GM12878 (cell line): ENCODE measurements at regions not wholly inside any gene's neighbourhood (a gene's known extent, or its start where the extent isn't known, plus 50 kb on each side); places are given as distances from the start of the nearest gene placed in this dataset.

Experiments used
- ATAC-seq: fragments of 200-7000 bp; cut with Tn5 transposase; 3 replicates; pipeline ENCODE4 v1.9.1; 2020; ENCODE audit warnings: mild to moderate bottlenecking, moderate library complexity
- BruUV-seq: library from RNA; stranded (reverse); fragments of 400-500 nt; replicated peaks from 2 replicates; lab custom pipeline; 2021; lab: Mats Ljungman, UMichigan
- CTCF ChIA-PET: fragments of 300-600 bp; sonication (Branson Sonifier 250); formaldehyde crosslinking; extraction: SDS; loops from one replicate; lab custom pipeline; 2021; ENCODE audit warnings: inconsistent platforms; lab: Yijun Ruan, JAX
- POLR2A ChIA-PET: fragments of 350-600 bp; formaldehyde crosslinking; extraction: SDS; loops from one replicate; lab custom pipeline; 2021; ENCODE audit warnings: inconsistent platforms; lab: Charles Lee
- RAD21 ChIA-PET: fragments of 300-600 bp; sonication (Branson Sonifier 250); formaldehyde crosslinking; loops from one replicate; lab custom pipeline; 2023; ENCODE audit warnings: antibody characterized with exemption; ENCODE audit not compliant: unreplicated experiment; lab: Charles Lee
- SMC1A ChIA-PET: fragments of 300-600 bp; sonication (Branson Sonifier 250); formaldehyde crosslinking; loops from one replicate; lab custom pipeline; 2023; ENCODE audit not compliant: unreplicated experiment, uncharacterized antibody; lab: Charles Lee
- DNase-seq: peaks from one replicate; pipeline ENCODE4 v3.0.0-alpha.2; 2011; ENCODE audit warnings: low read depth, low spot score
- FAIRE-seq: peaks from 3 replicates; lab custom pipeline; 2011; peaks lifted over from hg19 to GRCh38; lab: Jason Lieb, UNC
- H2AFZ ChIP-seq: 2 replicates; pipeline ENCODE4 v1.6.0; 2011; ENCODE audit warnings: low read depth, low read length, control low read depth; ENCODE audit not compliant: control insufficient read depth
- H3K27ac ChIP-seq: 2 replicates; pipeline ENCODE4 v1.5.1; 2011; ENCODE audit warnings: control low read depth; ENCODE audit not compliant: control insufficient read depth, insufficient read depth
- H3K27me3 ChIP-seq, 2 experiments: replicated peaks in 1 of 2; 2 replicates each; pipeline versions ENCODE4 v1.6.0 to v1.6.1; 2011; ENCODE audit warnings: low read length in 1 of 2; ENCODE audit not compliant: control insufficient read depth in 2 of 2, insufficient read depth in 2 of 2
- H3K36me3 ChIP-seq, 2 experiments: 2 replicates each; pipeline ENCODE4 v1.5.1; 2011; ENCODE audit warnings: low read length in 1 of 2; ENCODE audit not compliant: control insufficient read depth in 2 of 2, insufficient read depth in 2 of 2
- H3K4me1 ChIP-seq: 2 replicates; pipeline ENCODE4 v1.6.1; 2011; ENCODE audit warnings: mild to moderate bottlenecking, low read length, moderate library complexity, mixed read lengths; ENCODE audit not compliant: control insufficient read depth, insufficient read depth
- H3K4me2 ChIP-seq: 2 replicates; pipeline ENCODE4 v1.6.0; 2011; ENCODE audit warnings: control low read depth; ENCODE audit not compliant: control insufficient read depth, insufficient read depth
- H3K4me3 ChIP-seq: fragments of 200-600 bp; sonication (generic); 2 replicates; pipeline ENCODE4 v1.5.1; 2016
- H3K79me2 ChIP-seq: 2 replicates; pipeline ENCODE4 v1.6.0; 2011; ENCODE audit warnings: low read length; ENCODE audit not compliant: control insufficient read depth, insufficient read depth
- H3K9ac ChIP-seq: 2 replicates; pipeline ENCODE4 v1.8.0; 2011; ENCODE audit warnings: low read length, control low read depth, mixed read lengths; ENCODE audit not compliant: control insufficient read depth, insufficient read depth
- H3K9me3 ChIP-seq: replicated peaks from 3 replicates; pipeline ENCODE4 v1.5.1; 2011; ENCODE audit warnings: mild to moderate bottlenecking, low read length; ENCODE audit not compliant: control insufficient read depth, insufficient read depth
- H4K20me1 ChIP-seq: 2 replicates; pipeline ENCODE4 v1.6.0; 2011; ENCODE audit not compliant: control insufficient read depth, insufficient read depth
- ATF7 ChIP-seq: fragments of 450-650 bp; IDR thresholded peaks from 2 replicates; pipeline ENCODE4 v1.6.1; 2016; ENCODE audit warnings: low read depth, mild to moderate bottlenecking
- BRCA1 ChIP-seq: IDR thresholded peaks from 2 replicates; pipeline ENCODE4 v1.6.1; 2011; ENCODE audit warnings: low read depth, low read length, improper control_type of control experiment
- CHD4 ChIP-seq: fragments of 200-600 bp; sonication (generic); IDR thresholded peaks from 2 replicates; pipeline ENCODE4 v1.6.1; 2016; ENCODE audit warnings: mild to moderate bottlenecking
- EED ChIP-seq: sonication (generic); IDR thresholded peaks from 2 replicates; pipeline ENCODE4 v1.6.1; 2016; ENCODE audit warnings: antibody characterized with exemption, low read depth
- EZH2 ChIP-seq: IDR thresholded peaks from 2 replicates; pipeline ENCODE4 v1.6.1; 2012; ENCODE audit warnings: low read depth, mild to moderate bottlenecking, control low read depth, inconsistent platforms, low read length, borderline replicate concordance; ENCODE audit not compliant: control insufficient read depth
- IRF3 ChIP-seq: fragments of 450-650 bp; IDR thresholded peaks from 2 replicates; pipeline ENCODE4 v1.6.1; 2014; ENCODE audit warnings: mild to moderate bottlenecking
- PBX3 ChIP-seq: IDR thresholded peaks from 2 replicates; pipeline ENCODE4 v1.6.1; 2011; ENCODE audit warnings: mild to moderate bottlenecking, low read depth, low read length, moderate library complexity; ENCODE audit not compliant: insufficient replicate concordance
- SREBF1 ChIP-seq: IDR thresholded peaks from 2 replicates; pipeline ENCODE4 v1.6.1; 2012; ENCODE audit warnings: mild to moderate bottlenecking, low read length
- ZNF622 ChIP-seq: fragments of 450-650 bp; IDR thresholded peaks from 2 replicates; pipeline ENCODE4 v1.6.1; 2017; ENCODE audit warnings: mild to moderate bottlenecking, inconsistent platforms
- WGBS: methylation state at CpG from one replicate; pipeline ENCODE4 v1.1.6; 2016; ENCODE audit warnings: low lambda C conversion rate; ENCODE audit not compliant: insufficient replicate concordance, insufficient coverage; ENCODE audit errors: missing lambda C conversion rate; 5-methylcytosine and 5-hydroxymethylcytosine counted together
- in situ Hi-C: fragments of 300-500 bp; cut with MboI; formaldehyde crosslinking; loops from 9 replicates; pipeline ENCODE4 v1.14.3; 2018; ENCODE audit warnings: mixed read lengths
- intact Hi-C: fragments of 100-400 bp; cut with micrococcal nuclease; formaldehyde crosslinking; loops from one replicate; pipeline ENCODE4 v1.14.2; 2022; ENCODE audit not compliant: unreplicated experiment
- TF ChIP-seq, protein P1 (sequence below): fragments of 150-350 bp; IDR thresholded peaks from 2 replicates; pipeline ENCODE4 v1.6.1; 2014; ENCODE audit warnings: mild to moderate bottlenecking, low read depth, low read length
- TF ChIP-seq, protein P2 (sequence below), 3 experiments: IDR thresholded peaks in 2 of 3; conservative IDR thresholded peaks in 1 of 3; 2 replicates each; pipeline ENCODE4 v1.5.1; 2011; ENCODE audit warnings: low read depth in 3 of 3, low read length in 3 of 3, mild to moderate bottlenecking in 3 of 3, control low read depth in 2 of 3, moderate library complexity in 2 of 3, inconsistent platforms in 1 of 3, mixed read lengths in 1 of 3; ENCODE audit not compliant: control insufficient read depth in 2 of 3, insufficient read depth in 1 of 3; ENCODE audit errors: extremely low read depth in 1 of 3

GRCh38 chr6:157754351-157754750 is 68.7 kb upstream of the SNX9 start (continued):
- TF ChIP-seq, protein P1, sequence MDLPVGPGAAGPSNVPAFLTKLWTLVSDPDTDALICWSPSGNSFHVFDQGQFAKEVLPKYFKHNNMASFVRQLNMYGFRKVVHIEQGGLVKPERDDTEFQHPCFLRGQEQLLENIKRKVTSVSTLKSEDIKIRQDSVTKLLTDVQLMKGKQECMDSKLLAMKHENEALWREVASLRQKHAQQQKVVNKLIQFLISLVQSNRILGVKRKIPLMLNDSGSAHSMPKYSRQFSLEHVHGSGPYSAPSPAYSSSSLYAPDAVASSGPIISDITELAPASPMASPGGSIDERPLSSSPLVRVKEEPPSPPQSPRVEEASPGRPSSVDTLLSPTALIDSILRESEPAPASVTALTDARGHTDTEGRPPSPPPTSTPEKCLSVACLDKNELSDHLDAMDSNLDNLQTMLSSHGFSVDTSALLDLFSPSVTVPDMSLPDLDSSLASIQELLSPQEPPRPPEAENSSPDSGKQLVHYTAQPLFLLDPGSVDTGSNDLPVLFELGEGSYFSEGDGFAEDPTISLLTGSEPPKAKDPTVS, result no peak
- no peak for TF ChIP-seq EZH2
- TF ChIP-seq CHD4, result no peak
- TF ChIP-seq, protein P2, sequence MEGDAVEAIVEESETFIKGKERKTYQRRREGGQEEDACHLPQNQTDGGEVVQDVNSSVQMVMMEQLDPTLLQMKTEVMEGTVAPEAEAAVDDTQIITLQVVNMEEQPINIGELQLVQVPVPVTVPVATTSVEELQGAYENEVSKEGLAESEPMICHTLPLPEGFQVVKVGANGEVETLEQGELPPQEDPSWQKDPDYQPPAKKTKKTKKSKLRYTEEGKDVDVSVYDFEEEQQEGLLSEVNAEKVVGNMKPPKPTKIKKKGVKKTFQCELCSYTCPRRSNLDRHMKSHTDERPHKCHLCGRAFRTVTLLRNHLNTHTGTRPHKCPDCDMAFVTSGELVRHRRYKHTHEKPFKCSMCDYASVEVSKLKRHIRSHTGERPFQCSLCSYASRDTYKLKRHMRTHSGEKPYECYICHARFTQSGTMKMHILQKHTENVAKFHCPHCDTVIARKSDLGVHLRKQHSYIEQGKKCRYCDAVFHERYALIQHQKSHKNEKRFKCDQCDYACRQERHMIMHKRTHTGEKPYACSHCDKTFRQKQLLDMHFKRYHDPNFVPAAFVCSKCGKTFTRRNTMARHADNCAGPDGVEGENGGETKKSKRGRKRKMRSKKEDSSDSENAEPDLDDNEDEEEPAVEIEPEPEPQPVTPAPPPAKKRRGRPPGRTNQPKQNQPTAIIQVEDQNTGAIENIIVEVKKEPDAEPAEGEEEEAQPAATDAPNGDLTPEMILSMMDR (IDR thresholded peaks at IDR 0.05 in 2 of 3, conservative IDR thresholded peaks at IDR 0.05 in 1 of 3; ENCODE audit: control insufficient read depth in 2 of 3, extremely low read depth in 1 of 3, insufficient read depth in 1 of 3, low read depth in 3 of 3, low read length in 3 of 3), result no peak
- no peak for TF ChIP-seq ATF7
- TF ChIP-seq BRCA1, result no peak

GRCh38 chr6:157755032-157755745 is 67.9 kb upstream of the SNX9 start:
- ChIA-PET POLR2A (no interaction called here), RAD21 (interaction anchor here (0.7 to 9.0 kb wide), 7 partner anchors 10 to 317 kb away, joined by 3 to 105 read pairs (median 3); no protein-coding TSS in a partner anchor), SMC1A (interaction anchor here (0.9 to 13.0 kb wide), 10 partner anchors 9 to 438 kb away, joined by 3 to 208 read pairs (median 4); no protein-coding TSS in a partner anchor), CTCF (interaction anchor here (1.1 to 10.6 kb wide), 18 partner anchors 10 to 439 kb away, joined by 3 to 197 read pairs (median 5); partner anchors contain the start of gene TMEM242)
- in situ Hi-C loops, result loop anchor here (5.0 kb wide), 2 partner anchors 122 to 192 kb away; no protein-coding TSS in a partner anchor
- no peak for DNase-seq
- Histone ChIP-seq H3K27ac (no peak overlapping the region), H3K79me2 (no peaks in the 10 kb centered on the region), H4K20me1 (no peaks in the 10 kb centered on the region), H3K36me3 (no peaks in the 10 kb centered on the region), H2AFZ (no peak overlapping the region), H3K9ac (no peak overlapping the region), H3K4me3 (no peak overlapping the region), H3K4me1 (peaks cover 1% of the 10 kb centered on the region; the same call in 1 of the 2 replicates), H3K9me3 (peaks cover 2% of the 10 kb centered on the region; the same call in 1 of the 3 replicates), H3K27me3 (peaks cover 0 to 3% of the 10 kb centered on the region in 2 experiments; a peak in 2 of 4 replicates), H3K4me2 (no peak overlapping the region)
- TF ChIP-seq IRF3 (no peak), PBX3 (no peak), SREBF1 (no peak), EED (no peak), ZNF622 (no peak)
- intact Hi-C loops, result no loop called here
- WGBS, result 80% methylated on average over 12 of the region's 12 CpGs
- FAIRE-seq, result no peak
- no peak for ATAC-seq
- no TSS peak for BruUV-seq
